ENCODE measurements at regions not wholly inside any gene's neighbourhood (a gene's known extent, or its start where the extent isn't known, plus 50 kb on each side); places are given as distances from the start of the nearest gene placed in this dataset.
"Not testable (repeated sequence)": the region's sequence is repeated elsewhere in the genome, so short reads cannot be mapped to it uniquely, and the experiment has no call there.

GRCh38 chr6:81942842-81943241 lies 190.4 kb upstream of the TENT5A start:
- TF ChIP-seq POLR2A, CTCF (IDR thresholded peaks at IDR 0.05): not testable (repeated sequence)

Data from prostate gland (tissue), 2 donors.